Right forelimb (tissue), 1 donor: ENCODE measurements at regions not wholly inside any gene's neighbourhood (a gene's known extent, or its start where the extent isn't known, plus 50 kb on each side); places are given as distances from the start of the nearest gene placed in this dataset.

Source experiments
- DNase-seq: peaks from one replicate; pipeline ENCODE4 v3.0.0-alpha.2; 2018

GRCh38 chr10:83037653-83038052 is 1101.7 kb upstream of the GHITM start:
- no peak for DNase-seq

DNA sequence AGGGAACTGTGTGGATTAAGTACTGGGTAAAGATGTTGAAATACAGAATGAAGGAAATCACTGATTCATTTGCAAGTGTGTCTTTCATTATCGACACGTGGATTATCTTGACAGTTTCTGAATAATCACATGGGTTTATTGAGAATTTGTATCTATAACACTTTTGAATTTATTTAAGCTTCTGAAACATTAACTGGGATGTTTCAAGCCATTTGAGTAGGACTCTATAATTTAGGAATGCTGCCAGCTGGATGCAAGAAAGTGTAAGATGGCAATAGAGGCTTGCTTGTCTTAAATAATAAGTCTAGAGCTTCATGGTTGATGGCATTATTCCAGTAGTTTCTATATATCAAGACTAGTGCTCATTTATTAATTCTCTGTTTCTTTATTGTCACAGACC is 1100.7 kb upstream of the GHITM start:
- DNase-seq = no peak

DNA sequence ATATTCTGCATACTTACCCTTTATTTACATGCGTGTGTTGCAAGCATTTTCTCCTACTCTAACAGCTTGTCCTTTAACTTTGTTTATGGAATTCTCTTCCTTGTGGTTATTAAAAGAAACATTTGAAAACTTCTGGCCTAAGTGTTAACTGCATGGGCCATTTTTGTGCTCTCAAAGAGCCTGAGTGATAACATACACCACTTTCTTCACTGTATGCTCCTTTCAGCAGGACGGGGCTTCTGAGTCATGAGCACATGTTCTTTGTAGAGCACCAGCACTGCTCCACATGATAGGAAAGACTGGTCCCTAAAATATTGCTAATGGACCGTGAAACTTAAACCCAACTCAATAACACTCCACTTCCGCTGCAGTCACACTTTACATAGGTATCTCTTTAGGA is 1093.6 kb upstream of the GHITM start:
- no peak for DNase-seq

- DNase-seq = no peak
Measured at GRCh38 chr10:83050815-83051214, 1088.5 kb upstream of the GHITM start.

- DNase-seq = no peak
Measured at GRCh38 chr10:83062871-83063270, 1076.4 kb upstream of the GHITM start.

- DNase-seq = no peak
Measured at GRCh38 chr10:83073472-83073871, 1065.8 kb upstream of the GHITM start.

GRCh38 chr10:83075016-83075814 is 1064.1 kb upstream of the GHITM start:
- DNase-seq = no peak

DNA sequence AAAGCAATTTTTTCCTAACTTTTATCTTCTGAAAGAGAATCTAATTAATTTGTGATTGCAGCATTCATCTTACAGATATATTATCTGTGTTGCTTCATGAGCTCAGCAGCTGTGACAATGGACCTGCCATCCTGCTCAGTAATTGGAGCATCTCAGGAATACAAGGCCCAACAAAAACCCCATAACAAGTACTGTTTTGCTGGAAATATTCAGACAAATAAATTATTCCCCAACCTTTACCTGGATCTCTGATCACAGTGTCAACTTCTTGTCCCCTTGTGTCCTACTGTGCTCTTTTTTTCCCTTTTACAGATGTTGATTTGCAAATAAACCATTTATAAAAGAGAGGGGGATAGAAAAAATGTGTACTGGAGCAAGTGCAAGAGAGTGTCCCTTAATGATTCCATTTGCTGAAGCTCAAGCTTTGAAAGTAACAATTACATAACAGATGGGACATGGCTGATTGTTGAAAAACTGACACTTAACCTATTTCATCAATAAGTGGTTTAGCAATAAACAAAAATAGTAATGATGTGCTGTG is 1063.4 kb upstream of the GHITM start:
- DNase-seq = no peak

DNA sequence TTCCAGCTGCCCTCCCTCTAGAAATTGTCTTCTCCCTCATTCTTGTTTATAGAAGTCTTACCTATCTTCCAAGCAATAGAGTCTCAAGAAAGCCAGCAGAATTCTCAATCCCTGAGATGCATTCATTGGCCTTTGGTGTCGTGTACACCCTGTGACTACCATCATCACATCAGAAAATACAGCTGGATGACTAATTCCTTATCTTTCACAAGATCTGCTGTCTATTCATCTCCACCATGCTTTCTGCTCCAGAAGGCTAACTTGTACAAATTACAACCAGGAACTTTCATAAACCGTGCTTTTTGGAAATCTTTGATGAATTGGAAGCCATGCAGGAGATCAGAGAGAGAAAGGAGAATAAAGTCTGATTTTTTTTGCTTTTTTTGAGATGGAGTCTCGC is 1062.9 kb upstream of the GHITM start:
- no peak for DNase-seq

GRCh38 chr10:83078160-83078559 is 1061.1 kb upstream of the GHITM start:
- DNase-seq = no peak

DNA sequence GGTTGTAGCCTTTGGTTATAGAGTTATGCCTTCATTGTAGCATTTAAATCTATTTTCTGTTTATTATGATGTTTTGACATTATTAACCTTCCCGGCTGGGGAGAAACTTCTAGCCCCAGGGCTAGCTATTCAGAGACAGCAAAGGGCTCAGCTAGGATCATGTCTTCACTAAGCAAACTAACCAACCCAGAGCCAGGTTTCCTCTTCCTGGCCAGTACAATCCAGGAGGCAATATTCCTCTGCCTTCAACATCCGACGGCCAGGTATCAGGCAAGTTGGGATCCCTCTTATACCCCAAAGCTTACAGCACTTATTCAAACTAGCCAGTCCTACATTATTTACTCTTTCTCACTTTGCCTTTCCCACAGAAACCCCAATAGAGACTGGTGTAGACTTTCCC is 1060.7 kb upstream of the GHITM start:
- no peak for DNase-seq

DNA sequence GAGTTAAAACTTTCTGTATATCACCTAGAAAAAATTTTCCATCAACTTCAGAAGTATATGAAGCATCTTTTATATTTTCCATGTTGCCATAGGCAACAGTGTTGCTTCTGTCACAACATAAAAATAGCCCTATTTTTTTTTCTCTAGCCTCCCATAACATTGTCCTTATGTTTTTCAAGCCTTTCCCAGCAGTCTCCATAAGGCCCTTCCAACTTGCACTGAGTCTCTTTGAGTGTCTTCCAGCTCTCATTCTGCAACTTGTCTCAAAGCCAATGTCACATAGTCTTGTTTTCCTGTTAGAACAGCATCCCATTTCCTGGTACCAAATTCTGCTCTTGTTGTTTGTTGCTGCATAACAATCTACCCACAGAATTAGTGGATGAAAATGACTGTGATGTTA is 1055.5 kb upstream of the GHITM start:
- DNase-seq = no peak

GRCh38 chr10:83089335-83089734 is 1050.0 kb upstream of the GHITM start:
- DNase-seq = no peak

DNA sequence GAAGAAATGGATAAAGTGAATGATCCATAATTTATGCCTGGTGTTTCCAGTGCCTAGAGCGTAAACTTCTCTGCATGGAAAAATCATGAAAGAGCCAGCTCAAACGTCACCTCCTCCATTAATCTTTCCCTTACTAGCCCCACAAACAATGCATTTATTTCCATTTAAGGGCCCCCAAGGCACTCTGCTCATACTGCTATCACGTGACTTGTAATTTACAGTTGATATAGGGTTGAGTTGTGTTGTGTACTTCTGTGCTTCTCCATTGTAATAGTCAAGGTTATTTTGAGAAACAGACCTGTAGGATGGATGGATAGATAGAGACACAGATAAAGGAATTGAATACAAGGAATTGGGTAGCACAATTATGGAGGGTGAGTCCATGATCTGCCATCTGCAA is 1034.7 kb upstream of the GHITM start:
- DNase-seq = no peak

- no peak for DNase-seq
Measured at GRCh38 chr10:83108565-83109333, 1030.6 kb upstream of the GHITM start.

DNA sequence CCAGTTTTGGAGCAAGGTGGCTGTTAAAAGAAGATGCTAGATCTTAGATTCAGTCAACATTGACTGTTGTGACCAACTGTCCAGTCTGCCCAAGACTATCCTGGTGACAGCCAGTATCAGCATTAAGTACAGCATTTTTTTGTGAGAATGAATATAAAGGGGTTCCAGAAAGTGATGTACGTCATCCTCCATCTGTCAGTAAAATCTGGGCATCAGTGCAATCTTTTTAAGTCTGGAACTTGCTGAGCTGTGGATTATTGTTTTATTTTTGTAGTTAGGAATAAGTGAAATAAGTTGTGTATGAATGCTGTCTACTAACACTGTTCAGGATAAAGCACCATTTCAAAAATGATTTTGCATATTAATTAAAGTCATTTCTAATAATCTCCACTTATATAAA is 1020.0 kb upstream of the GHITM start:
- no peak for DNase-seq

- DNase-seq = no peak
Measured at GRCh38 chr10:83122336-83122735, 1017.0 kb upstream of the GHITM start.

DNA sequence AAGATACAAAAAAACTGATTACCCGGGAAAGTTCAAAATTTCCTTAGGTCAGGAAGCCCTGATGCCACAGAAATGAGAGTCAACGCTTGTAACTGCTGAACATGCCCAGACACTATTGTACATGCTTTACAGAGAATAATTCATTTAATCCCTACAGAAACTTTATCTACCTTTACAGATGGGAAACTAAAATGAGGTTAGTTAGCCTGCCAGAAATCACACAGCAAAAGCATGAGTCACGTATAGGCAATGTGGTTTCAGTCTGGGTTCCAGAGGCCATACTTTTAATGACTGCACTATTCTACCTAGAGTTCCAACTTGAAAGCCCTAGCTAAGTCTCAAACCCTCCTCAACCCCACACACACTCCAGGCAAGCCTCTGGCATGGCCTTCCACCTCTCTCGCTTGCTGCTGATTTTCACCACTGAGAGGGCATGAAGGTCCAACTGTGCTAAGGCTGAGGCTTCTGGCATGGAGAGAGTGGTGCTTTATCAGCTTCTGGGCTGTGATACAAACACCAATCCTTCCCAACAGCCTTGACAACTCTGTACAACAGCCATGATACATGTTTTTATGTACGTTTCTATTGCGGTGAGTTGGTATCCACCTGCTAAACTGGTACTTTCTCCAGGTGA is 1011.2 kb upstream of the GHITM start:
- no peak for DNase-seq

DNA sequence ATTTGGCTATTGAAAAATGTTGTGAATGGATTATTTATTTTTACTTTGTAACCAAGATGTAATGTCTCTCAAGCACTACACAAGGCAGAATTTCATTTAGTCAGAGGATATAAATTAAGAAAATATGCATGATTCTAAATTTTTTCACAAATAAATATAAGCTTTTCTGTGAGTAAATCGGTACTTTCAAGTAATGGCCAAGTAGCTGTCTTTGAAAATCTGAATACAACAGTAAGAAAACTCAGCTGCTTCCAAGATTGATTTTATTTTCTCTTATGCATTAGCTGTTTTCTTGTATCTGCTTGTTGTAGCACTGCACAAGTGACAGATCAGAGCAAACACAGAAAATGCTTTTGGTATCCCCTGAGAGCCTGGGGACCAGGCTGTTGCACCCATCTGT is 998.5 kb upstream of the GHITM start:
- no peak for DNase-seq

DNA sequence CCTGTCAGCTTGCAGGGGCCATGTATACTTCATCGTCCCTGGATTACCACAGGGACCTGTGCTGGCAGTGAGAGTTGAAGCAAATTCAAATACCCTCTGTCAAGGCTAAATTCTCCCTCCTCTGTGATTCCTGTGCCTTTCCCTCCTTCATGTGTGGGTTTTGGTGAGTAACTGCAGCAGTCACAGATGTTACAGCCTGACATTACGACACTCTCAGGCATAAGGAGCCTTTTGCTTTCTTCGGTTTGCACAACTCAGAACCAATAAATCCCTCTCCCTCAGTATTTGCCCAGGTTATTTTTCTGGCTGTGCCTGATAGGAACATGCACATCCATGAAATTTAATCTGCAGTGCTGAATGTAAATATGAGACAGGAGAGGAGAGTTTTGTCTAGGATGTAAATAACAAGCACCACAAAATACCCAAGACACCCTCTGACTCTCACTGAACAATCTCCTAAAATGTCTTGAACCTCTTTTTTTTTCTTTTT is 997.2 kb upstream of the GHITM start:
- DNase-seq = no peak

GRCh38 chr10:83144461-83144860 is 994.8 kb upstream of the GHITM start:
- no peak for DNase-seq

- DNase-seq = no peak
Measured at GRCh38 chr10:83153714-83154113, 985.6 kb upstream of the GHITM start.

DNA sequence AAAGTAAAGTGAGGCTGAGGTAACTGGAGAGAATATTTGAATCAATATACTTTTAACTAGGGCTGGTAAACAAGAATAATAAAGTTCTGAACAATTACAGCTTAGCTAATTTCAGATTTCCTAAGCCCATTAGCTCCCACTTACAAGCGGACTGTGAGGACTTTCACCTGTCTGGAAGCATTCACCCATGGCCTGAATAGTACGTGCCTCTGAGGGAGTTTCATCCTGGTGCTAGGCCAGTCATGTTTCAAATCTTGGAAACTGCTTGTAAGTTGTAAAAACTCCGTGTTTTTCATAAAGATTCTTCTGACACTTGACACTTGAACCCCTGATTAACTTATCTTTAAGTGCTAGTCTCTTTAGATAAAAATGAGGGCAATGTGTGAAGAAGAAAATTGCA is 975.2 kb upstream of the GHITM start:
- DNase-seq = no peak

DNA sequence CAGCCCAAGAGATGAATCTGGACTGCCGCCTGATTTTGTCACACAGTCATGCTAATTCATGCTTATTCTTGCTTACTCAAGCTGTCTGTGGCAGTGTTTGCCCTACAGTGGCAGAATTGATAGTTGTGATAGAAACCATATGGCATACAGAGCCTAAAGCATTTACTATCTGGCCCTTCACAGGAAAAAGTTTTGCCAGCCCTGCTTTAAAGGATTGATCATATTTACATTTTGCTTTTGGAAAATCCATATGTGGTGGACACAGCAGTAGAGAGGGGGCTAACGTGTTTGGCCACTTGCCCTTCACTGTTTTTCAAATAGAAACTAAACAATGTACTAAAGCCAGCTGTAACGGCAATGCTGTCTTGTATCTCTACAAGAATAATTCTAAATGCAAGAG is 974.0 kb upstream of the GHITM start:
- DNase-seq = no peak
